Right kidney (tissue), 1 donor: ENCODE measurements at regions not wholly inside any gene's neighbourhood (a gene's known extent, or its start where the extent isn't known, plus 50 kb on each side); places are given as distances from the start of the nearest gene placed in this dataset.

Experiments used
- DNase-seq: peaks from one replicate; pipeline ENCODE4 v3.0.0-alpha.2; 2016

DNA sequence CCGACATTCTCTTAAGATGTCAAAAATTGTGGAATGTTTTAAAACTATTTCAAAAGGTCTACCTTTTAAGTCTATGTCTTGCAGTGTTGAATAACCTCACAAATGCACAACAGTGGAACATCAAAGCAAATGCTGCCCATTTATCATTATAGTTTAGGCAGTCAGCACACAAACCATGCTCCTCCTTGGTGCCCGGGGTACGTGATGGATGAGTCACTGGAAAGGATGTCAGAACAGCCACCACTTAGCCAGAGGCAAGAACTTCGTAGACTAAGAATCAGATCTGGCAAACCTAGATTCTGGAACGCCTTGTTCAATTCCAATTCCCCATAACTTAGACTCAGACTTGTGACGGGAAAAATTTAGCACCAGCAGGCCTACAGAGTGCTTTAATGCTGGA, 343.6 kb downstream of the FGF9 start:
- DNase-seq, result no peak

DNA sequence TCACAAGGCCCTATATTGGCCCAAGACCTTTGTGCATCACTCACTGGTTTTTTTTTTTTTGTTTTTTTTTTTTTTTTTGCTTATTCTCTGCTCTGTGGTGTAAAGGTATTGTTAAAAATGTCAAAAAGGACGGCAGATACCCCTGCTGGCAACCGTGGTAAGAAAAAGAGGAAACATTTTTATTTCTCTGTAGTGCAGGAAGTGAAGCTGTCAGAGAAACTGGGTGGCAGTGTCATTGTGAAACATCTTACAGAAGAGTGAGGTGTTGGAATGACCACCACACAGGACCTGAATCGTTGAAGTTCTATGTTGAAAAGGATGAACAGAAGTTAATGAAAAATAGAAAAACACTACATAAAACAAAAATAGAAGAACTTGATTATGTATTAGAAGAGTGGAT, 346.4 kb downstream of the FGF9 start:
- no peak for DNase-seq

DNA sequence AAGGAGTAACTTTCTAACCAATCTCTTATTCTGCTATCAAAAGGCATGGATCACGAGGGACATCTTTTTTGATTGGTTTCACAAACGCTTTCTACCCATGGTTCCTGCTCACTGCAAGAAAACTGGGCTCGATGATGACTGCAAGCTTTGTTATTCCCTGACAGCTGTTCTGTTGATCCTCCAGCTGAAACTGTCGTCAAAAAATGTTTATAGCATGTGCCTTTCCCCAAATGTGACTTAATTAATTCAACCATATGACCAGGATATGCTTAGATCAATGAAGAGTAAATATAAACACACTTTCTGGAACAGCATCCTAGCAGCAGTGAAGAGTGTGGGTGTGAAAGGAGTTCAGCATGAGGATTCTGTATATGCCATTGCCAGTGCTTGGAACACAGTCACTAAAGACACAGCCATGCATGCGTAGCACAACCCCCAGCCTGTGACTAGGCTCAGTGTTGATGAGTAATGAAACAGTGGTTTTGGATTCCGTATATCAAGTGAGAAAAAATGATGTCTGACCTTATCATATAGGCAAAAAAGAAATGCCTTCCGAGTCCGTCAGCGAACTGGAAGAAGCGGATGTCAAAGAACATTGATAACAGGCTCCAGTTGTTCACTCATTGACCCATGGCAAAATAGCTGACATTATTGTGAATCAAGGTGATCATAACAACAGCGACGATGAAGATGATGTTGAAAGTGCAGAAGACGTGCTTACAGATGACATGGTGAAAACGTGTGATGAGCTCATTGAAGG, 347.4 kb downstream of the FGF9 start:
- DNase-seq, result no peak

DNA sequence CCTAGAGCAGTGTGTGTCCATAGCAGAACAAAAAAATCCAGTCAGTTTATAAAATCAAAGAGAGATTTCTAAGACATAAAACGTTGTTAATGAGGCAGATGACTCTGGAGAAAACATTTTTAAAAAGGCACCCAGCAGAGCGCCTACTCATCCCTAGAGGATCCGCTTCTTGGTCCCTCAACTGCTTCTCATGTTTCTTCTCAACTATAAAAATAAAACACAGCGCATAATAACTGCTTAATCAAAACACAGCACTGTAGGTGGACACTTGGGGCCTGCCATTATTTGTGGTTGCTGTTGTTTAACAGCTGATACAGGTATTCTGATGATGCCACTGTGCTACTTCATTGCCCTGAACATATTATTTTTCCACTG, 347.9 kb downstream of the FGF9 start:
- no peak for DNase-seq

DNA sequence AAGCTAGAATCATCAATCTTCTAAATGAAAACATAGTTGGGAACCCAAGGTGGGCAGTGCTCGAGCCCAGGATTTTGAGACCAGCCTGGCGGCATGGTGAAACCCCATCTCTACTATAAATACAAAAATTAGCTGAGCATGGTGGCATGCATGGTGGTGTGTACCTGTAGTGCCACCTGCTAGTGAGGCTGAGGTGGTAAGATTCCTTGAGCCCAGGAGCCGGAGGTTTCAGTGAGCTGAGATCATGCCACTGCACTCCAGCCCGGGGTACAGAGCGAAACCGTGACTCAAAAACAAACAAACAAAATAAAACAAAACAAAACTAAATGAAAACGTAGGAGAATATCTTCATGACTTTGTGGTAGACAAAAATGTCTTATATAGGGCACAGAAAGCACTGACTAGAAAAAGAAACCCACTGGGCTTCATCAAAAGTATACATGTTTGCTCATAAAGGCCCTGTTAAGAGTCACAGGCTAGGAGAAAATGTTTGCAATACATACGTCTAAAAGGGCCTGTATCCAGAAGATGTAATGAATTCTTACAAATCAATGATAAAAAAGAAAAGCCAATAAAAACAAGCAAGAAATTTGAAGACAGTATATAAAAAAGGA, 353.6 kb downstream of the FGF9 start:
- DNase-seq, result no peak

DNA sequence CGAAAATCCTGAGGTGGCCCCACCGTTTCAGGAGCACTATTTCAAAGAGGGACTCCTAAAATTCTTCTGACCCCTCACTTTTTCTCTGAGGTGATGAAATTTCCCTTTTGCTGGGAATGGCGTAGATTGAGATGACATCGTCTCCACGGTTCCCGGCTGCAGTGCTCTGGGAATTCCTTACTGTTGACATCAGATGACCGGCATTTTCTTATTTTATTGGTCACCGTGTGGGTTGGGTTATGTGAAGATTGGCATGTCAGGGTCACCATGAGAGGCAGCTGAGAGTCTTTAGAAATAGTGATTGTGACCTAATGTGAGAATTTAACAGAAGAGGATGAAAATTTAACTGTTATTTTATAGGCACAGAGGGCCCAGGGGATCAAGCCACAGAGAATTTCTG, 356.7 kb downstream of the FGF9 start:
- DNase-seq, result no peak

DNA sequence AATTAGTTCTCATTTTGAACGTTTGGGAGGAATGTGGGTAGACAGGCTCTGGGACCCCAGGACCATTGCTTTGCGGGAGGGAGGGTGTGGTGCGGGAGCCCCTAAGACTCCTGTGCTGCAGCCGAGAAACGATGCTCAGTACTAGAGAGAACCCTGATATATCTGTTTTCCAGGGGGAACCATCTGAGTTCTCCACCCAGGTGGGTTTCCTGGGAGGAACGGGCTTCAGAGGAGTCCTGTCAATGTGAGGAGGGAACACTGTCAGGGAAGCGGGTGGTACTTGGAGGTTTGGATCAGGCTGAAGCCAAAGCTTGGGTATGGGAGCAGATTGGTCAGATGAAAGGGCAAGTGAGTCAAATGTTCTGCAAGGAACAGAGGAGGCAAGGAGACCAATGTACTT, 358.0 kb downstream of the FGF9 start:
- no peak for DNase-seq

DNA sequence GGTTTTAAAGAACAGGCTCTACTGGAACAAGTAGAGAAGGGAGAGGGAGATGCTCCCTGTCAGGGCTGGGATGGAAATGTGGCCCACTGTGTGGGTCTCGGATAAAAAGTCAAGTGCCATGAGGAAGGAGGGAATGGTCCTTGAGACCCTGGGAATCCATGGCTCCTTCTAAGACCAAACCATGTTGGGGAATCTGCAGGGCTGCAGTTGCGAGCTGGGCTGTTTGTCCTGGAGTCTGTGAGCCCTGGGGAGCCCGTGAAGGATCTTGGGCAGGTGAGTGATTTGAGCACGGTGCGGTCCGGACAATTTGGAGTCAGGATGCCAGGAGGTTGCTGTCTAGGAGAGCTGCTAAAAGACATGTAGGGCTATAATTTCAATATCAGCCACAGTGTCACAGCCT, 359.4 kb downstream of the FGF9 start:
- no peak for DNase-seq

DNA sequence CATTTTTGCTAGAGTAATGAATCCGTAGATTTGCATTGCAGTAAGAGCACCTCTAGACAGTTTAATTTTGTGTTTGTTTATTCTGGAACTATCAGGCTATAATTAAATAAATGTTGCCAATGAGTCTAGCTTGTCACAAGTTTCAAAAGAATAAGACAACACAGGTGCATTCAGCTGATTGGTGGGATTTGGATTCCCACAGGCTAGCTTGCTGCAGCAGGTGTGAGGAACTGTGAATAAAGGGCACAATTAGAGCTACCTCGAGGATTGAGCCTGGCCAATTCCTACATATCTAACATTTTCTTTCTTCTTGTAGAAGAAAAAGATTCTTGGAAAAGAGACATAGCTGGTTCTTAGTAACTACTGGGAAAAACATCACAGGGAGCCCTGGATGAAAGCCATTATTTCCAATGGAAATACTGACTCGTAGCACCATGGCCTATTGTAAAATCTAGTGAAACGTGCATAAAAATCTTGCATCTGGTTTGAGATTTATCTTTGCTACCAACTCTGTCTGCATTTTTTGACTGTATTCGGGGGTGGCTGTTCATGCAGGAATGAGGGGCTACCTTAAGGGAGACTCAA, 360.9 kb downstream of the FGF9 start:
- DNase-seq, result no peak

DNA sequence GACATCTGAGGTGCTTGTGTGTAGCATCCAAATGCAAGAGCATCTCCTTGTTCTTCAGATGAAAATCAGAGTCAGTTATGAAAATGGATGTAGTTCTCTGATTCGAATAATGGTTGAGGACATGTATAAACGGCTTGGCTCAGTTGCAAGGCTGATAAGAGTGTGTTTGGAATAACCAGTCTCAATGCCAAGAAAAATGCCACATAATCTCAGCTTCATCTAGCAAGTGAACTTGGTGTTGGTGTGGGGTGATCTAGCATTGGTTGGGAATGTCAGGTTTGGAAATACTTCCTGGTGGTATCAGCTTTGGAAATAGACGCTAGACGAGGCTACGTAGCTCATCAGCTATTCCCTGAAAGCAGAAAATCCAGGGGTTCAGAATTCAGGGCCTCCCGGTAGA, 362.0 kb downstream of the FGF9 start:
- DNase-seq, result no peak

DNA sequence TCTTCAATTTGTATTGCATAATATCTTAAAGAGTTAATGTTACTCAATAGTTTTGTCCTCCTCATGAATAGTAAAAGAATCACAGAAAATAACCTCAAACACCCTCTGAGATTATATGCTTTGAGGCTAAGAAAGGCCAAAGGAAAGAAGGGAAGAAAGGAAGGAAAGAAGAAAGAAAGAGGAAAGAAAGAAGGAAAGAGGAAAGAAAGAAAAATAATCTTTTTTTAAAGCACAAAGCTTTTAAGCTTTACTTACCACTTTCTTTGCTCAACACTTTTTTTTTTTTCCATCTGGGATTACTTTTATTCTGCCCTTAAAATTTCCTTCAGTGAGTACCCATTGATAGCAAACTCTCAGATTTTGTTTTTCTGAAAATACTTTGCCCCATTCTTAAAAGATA, 369.1 kb downstream of the FGF9 start:
- DNase-seq, result no peak

DNA sequence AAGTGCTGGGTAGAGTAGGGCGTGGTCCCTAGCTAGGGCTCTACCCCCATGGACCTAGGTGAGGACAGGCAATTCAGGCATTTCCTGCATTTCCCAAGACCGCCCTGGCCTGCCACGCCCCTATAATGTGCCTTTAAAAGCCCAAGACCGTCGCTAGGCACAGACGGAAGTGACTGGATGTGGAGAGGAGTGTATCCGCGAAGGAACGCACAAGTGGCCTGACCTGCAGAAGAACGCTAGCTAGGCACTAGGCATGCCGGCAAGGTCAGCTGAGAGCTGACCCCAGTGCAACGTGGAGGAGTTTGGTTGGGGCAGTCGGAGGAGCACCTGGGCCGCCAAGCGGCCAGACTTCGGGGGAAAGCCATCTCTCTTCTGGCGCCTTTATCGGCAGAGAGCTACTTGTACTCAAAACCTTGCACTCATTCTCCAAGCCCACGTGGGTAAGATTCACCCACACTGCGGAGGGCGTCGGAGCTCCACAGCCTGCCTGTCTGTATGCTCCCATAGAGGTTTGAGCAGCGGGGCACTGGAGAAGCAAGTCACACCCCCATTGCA, 370.0 kb downstream of the FGF9 start:
- no peak for DNase-seq

DNA sequence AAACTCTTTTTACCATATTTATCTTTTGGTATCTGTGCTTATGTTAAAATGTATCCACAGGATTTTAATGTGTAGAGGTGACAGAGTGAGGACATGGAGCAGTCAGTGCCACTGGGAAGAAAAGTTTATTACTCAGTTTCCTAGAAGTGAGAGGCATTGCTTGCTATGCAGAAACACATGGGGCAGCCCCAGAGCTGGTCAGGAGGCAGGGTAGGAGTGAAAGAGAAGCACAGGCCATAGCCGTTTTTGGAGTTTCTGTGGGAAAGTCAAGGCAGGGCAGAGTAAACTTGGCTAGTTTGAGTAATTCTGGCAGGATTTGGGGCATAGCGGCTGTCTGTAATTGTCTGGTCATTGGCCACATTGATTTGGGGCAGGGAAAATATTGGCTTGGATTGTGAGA, 370.9 kb downstream of the FGF9 start:
- DNase-seq, result no peak

DNA sequence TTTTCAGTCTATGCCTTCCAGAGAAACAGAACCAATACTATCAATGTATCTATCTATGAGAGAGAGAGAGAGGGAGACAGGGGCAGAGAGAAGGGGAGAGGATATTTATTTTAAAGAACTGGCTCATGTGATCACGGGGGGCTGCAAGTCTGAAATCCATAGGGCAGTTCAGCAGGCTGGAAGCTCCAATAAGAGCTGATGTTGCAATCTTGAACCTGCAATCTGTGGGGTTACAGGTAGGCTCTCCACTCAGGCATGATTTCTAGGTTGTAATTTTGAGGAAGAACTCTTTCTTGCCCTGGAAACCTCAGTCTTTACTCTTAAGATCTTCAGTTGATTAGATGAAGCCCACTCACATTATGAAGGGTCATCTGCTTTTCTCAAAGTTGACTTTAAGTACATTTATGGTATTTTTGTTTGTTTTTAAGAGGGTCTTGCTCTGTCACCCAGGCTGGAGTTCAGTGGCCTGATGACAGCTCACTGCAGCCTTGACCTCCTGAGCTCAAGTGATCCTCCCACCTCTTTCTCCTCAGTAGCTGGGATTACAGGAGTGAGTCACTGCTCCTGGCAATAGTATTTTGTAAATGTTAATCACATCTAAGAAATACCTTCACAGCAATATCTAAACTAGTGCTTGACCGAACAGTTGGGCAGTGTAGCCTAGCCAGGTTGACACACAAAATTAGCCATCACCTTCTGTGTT, 376.4 kb downstream of the FGF9 start:
- no peak for DNase-seq

DNA sequence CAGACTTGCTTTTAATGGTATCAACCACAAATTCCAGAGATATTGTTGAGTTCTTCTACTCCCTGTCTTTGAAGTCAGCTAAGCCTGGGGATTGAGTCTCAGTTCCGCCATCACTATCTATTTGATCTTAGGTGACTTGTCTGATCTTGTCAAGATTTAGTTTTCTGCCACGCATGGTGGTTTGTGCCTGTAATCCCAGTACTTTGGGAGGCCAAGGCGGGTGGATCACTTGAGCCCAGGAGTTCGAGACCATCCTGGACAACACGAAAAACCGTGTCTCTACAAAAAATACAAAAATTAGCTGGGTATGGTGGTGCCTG, 376.9 kb downstream of the FGF9 start:
- no peak for DNase-seq

DNA sequence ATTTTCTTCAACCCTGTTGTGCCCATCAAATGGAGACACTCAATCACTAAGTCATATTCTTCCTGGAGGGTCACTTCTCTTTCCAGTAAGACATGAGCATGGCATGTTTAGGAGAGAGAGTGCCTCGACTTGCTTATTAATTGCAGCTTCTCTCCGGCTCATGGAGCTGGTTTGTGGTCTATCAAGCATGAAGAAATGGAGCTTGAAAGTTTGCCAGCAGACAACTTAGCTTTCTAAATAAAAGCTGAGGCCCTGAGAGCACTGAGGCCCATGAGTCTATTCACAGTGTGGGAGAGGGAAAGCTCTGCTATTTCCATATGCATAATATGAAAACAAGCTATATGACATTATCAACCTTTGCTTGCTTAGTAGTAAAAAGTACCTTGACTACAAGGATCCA, 378.5 kb downstream of the FGF9 start:
- no peak for DNase-seq

DNA sequence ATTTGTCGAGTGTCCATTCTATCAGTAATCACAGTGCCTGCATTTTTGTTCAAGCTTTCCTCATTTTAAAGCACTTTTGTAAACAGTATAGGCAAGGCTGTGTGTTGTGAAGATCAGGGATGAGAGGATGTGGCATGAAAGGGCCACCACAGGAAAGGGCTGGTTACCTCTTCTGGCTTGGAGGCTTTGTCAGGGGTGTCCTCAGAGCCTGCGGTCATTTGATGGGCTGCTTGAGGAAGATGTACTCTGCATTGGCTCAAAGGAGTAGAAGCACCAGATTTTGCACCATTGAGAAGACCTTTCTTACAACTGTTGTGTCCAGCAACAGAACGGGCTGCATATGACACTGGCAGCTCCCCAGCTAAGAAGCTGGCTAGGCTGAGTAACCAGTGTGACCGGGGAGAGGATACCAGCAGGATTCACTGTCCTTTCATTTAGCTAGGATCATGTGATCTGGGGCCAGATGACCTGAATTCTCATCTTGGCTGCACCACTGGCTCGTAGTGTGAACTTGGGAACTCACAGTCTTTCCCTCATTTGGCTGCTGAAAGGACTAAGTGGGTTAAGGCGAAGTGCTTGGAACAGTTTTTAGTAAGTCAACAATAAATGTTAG, 380.2 kb downstream of the FGF9 start:
- DNase-seq, result no peak

DNA sequence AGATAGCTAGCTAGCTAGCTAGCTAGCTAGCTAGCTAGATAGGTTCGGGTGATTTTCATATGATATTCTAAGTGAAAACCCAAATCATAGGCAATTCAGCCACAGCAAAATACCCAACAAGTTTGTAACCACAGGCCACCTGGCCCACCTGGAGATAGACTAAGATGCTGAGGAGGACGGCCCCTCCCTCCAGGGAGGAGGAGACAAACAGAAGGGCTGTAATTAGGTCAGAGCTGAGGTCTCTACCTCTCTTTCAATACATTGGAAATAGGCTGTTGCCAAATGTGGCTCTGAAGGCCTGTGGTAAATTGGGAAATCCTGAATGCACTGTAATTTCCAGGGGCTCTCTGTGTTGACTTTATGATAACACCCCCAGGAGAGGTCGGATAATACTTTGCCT, 382.2 kb downstream of the FGF9 start:
- no peak for DNase-seq

DNA sequence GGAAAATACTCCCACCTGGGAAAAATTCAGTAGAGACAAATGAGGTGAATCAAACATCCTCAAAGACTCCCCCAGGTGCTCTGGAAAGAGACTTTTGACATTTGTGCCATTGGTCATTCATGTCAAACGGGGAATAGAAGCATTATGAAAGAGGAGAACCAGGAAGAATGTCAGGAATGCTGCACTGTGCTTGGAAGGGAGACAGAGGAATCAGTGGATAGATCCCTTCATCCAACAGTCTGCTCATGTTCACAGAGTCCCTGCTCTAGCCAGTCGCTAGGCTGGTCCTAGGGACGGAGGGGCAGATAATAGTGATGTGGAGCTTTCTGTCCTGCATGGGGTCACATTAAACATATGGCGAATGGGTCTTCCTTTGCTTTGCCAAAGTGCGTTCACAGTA, 384.4 kb downstream of the FGF9 start:
- DNase-seq, result no peak

DNA sequence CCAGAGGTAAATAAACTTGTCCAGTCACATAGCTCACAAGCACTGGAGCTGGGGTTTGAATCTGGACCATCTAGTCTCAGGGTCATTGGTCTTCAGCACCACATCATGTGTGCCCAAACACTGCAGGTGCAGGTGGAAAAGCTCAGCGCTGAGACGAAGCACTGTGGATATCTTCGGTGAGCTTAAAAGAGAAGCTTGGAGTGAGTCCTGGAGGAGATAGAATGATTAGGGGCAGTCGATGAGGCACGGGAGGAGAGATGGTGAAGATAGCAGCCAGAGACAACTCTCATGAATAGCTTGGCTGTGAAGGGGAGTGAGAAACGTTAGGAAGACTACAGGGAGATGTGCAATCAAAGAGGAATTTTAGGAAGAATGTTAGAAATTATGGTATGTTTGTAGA, 389.3 kb downstream of the FGF9 start:
- no peak for DNase-seq

DNA sequence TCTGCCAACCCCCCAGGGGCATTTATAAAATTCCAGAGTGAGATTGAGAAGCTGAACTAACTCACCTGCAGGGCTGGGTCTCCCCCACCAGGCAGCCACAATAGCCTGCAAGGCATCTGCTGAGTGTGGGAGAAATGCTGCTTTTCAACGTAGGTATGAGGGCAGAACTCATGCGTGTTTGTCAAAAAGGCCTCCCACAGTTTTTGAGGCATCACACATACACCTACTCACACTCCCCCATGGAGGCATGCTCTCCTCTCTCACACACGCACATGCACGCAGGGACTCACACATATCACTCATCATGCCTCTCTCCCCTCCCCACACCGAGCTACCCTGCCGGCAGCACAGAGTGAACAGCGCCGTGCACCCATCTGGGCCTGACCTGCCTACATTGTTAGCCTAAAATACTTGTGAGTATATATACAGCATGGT, 390.5 kb downstream of the FGF9 start:
- no peak for DNase-seq

DNA sequence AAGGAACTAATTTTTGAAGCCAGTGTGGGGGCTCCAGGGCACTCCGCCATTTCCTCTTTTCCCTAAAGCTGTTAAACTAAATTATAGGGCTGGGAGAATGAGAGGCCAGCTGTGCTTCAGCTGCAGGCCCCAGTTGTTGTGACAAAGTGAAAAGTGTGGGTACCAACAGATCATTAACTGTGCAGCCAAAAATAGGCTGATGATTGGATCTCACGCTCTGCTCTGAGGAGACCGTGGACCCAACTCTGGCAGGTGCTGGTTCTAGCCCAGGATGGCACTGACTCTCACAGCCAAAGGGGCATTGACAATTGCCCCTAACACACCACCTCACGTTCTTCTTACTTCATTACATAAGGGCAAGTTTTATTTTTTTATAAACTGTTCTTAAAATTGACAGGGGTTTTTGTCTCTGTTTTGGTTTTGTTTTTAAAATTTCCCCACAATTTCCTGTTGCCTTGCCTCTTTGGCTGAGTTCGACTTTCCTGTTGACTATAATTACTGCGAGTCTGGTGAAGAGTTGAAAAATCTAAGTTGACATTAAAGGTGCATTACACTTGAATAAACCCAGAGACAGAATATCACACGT, 391.0 kb downstream of the FGF9 start:
- DNase-seq, result no peak
